ENCODE measurements at regions not wholly inside any gene's neighbourhood (a gene's known extent, or its start where the extent isn't known, plus 50 kb on each side); places are given as distances from the start of the nearest gene placed in this dataset.

GRCh38 chr1:96281491-96281890 is 440.1 kb upstream of the PTBP2 start:
- DNase-seq (ENCODE audit: low read depth, low spot score), result no peak

DNA sequence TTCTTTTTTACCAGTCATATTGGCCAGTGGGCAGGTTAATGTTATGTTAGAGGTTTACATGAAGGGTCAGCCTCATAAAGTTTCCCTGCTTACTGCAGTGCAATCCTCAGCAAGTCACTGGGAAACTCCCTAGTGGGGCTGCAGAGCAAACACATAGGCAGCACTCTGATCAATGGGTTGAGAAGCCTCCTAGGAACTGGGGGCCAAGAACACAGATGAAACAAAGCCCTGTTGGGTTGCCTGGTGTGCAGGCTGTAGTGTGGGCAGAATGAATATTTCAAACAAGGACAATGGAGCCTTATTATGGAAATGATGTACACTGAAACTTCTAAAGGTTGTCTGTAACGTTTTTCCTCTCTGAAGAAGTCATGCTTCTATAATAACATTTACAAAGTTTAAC is 431.6 kb upstream of the PTBP2 start:
- no peak for DNase-seq (ENCODE audit: low read depth, low spot score)

DNA sequence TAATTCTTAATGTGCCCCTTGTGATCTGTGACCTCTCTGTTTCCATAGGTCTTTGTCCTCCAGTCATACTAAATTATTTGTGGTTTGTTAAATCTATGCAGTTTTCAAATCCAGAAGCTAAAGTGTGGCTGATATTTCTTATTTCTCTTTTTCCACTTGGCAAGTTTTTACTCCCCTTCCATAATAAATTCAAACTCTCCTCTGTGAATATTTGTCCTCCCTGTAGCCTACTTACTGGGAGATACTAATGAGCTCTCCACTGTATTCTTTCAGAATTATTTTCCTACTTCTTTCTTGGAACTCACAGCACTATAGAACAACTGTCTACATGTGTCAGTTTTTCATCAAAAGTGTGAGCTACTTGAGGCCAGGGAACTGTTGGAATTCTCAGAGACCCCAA is 430.8 kb upstream of the PTBP2 start:
- DNase-seq (ENCODE audit: low read depth, low spot score), result no peak

GRCh38 chr1:96291468-96291867 is 430.1 kb upstream of the PTBP2 start:
- DNase-seq (ENCODE audit: low read depth, low spot score), result no peak

GRCh38 chr1:96292141-96292540 is 429.4 kb upstream of the PTBP2 start:
- DNase-seq (ENCODE audit: low read depth, low spot score), result no peak

GRCh38 chr1:96296991-96297390 is 424.6 kb upstream of the PTBP2 start:
- DNase-seq (ENCODE audit: low read depth, low spot score), result no peak

- DNase-seq (ENCODE audit: low read depth, low spot score), result no peak
Observed at GRCh38 chr1:96306809-96307560, 414.6 kb upstream of the PTBP2 start.

- no peak for DNase-seq (ENCODE audit: low read depth, low spot score)
Observed at GRCh38 chr1:96308314-96308713, 413.3 kb upstream of the PTBP2 start.

DNA sequence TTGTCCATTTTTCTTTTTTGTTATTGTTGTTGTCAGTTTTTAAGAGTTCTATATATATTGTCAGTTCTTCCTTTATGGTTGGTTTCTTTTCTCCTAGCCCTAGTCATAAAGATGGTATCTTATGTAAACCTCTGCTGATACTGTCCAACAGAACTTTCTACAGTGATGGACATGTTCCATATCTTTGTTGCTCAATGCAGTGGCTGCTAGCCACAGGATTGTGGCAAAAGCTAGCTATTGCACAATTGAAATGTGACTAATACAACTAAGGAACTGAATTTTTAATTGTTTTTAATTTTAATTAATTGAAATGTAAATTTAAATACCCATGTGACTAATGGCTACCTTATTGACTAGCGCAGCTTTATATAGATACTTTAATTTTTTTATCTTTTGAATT is 411.8 kb upstream of the PTBP2 start:
- no peak for DNase-seq (ENCODE audit: low read depth, low spot score)

DNA sequence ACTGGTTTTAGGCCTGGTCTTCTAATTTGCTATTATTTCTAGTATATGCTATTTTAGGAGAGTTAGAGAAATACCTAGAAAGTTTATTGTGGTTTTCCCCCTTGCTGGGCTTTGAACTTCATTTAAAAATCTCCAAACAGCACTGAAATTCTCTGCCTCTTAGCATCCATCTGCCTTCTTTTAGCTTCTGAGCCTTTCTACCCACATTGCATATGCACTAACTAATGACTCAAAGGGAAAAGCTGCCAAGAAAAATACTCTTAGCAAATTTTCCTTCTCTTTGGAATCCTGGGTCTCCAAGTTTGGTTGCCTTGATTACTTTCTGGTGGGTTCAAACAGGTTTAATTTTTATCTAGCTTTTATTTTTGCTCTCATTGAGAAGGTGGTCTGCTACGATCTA is 408.4 kb upstream of the PTBP2 start:
- peak; percentile 51 for DNase-seq (ENCODE audit: low read depth, low spot score)

GRCh38 chr1:96329121-96329520 is 392.5 kb upstream of the PTBP2 start:
- no peak for DNase-seq (ENCODE audit: low read depth, low spot score)

DNA sequence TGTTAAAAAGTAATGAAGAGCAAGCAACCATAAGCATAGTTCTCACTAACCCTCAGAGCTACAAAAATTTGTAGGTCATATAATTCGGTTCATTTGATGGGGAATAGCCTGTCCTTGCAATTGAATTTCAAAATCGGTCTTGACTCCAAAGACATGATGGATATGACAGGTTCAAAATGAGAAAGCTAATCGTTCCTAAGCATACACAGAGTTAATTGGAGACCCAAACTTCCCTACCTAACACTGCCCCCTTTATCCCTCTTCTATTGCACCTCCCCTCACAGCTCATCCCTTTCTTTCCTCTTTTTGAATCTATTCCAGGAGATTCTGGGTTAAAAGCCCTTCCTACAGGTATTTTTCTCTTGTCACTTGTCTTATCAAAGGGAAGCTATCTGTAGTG is 390.0 kb upstream of the PTBP2 start:
- no peak for DNase-seq (ENCODE audit: low read depth, low spot score)

- no peak for DNase-seq (ENCODE audit: low read depth, low spot score)
Observed at GRCh38 chr1:96333522-96334235, 387.9 kb upstream of the PTBP2 start.

DNA sequence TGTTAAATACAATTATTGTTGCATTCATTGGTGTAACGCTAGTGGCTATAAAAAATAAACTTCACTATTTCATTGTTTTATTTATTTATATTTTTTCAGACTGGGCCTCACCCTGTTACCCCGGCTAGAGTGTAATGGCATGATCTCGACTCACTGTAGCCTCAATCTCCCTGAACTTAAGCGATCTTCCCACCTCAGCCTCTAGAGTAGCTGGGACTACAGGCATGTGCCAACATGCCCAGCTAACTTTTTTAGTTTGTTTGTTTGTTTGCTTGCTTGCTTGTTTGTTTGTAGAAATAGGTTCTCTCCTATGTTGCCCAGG is 387.4 kb upstream of the PTBP2 start:
- DNase-seq (ENCODE audit: low read depth, low spot score), result no peak

DNA sequence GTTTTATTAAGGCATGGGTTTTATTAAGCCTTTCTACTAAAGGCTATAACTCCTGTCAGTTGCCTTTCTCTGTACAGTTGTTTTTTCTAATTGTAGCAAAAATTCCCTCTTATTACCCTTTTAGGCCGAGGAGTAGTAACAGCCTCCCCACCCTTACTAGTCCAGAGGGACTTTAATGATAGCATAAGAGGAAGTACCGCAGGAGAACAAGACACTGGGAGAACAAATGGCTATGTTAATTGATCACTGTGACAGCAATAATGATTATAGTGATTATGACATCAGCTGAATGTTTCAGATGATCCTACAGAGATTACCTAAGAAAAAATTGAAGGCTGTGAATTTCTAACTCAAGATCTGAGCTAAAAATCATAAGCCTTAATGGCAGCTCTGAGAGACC is 383.0 kb upstream of the PTBP2 start:
- DNase-seq (ENCODE audit: low read depth, low spot score), result no peak

GRCh38 chr1:96340686-96341085 is 380.9 kb upstream of the PTBP2 start:
- no peak for DNase-seq (ENCODE audit: low read depth, low spot score)

DNA sequence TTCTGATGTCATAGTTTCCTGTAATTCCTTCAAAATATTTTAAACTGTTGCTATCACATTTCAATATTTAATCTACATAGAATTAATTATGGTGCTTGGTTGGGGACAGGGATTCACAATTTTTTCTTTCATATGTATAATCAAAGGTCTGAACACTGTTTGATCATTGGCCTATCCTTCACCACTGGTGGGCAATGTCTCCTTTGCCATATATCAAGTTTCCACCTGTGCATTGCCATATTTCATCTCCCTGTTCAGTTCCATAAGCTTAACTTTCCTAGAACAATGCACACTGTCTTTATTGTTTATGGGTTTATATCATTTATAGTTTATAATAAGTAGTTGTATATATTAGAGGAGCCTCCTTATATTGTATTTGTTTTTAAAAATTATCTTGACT is 374.9 kb upstream of the PTBP2 start:
- no peak for DNase-seq (ENCODE audit: low read depth, low spot score)

DNA sequence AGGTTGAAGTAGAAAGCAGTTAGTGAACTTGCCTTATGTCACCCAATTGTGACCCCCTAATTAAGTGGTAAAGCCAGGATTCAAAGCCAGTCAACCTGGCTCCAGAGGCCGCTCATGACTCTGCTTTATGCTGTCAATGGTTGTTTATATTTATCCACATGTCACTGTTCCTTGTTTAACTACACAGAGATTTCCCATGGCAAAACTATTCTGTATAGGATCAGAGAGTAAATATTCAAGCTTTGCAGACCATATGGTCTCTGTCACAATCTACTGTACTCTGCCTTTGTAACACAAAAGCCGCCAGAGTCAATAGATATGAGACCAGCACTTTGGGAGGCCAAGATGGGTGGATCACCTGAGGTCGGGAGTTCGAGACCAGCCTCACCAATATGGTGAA is 371.7 kb upstream of the PTBP2 start:
- DNase-seq (ENCODE audit: low read depth, low spot score), result no peak

GRCh38 chr1:96352733-96353132 is 368.9 kb upstream of the PTBP2 start:
- no peak for DNase-seq (ENCODE audit: low read depth, low spot score)

- DNase-seq (ENCODE audit: low read depth, low spot score), result no peak
Observed at GRCh38 chr1:96355521-96355920, 366.1 kb upstream of the PTBP2 start.

GRCh38 chr1:96355961-96356360 is 365.6 kb upstream of the PTBP2 start:
- no peak for DNase-seq (ENCODE audit: low read depth, low spot score)

GRCh38 chr1:96357141-96357765 is 364.3 kb upstream of the PTBP2 start:
- DNase-seq (ENCODE audit: low read depth, low spot score), result no peak

- DNase-seq (ENCODE audit: low read depth, low spot score), result no peak
Observed at GRCh38 chr1:96358057-96358456, 363.5 kb upstream of the PTBP2 start.

Measured in smooth muscle cell of the brain vasculature (primary cell).